GM23248 (cell line): ENCODE measurements at regions not wholly inside any gene's neighbourhood (a gene's known extent, or its start where the extent isn't known, plus 50 kb on each side); places are given as distances from the start of the nearest gene placed in this dataset.

ENCODE experiments used
- DNase-seq: peaks from one replicate; pipeline ENCODE4 v3.0.0-alpha.2; 2015
- H2AFZ ChIP-seq: fragments of 200-600 bp; sonication (generic); 2 replicates; pipeline ENCODE4 v1.6.1; 2016; ENCODE audit warnings: antibody characterized with exemption
- H3F3A ChIP-seq: fragments of 200-600 bp; sonication (generic); 2 replicates; pipeline ENCODE4 v1.6.1; 2016; ENCODE audit warnings: mild to moderate bottlenecking, antibody characterized with exemption, mixed run types; ENCODE audit not compliant: insufficient read depth
- H3K27ac ChIP-seq: fragments of 200-600 bp; sonication (generic); 2 replicates; pipeline ENCODE4 v1.5.1; 2016; ENCODE audit warnings: mild to moderate bottlenecking
- H3K27me3 ChIP-seq: fragments of 200-600 bp; sonication (generic); replicated peaks from 2 replicates; pipeline ENCODE4 v1.6.1; 2016; ENCODE audit warnings: mild to moderate bottlenecking; ENCODE audit not compliant: insufficient read depth
- H3K36me3 ChIP-seq: fragments of 200-600 bp; sonication (generic); 2 replicates; pipeline ENCODE4 v1.6.1; 2016; ENCODE audit warnings: low read depth, mild to moderate bottlenecking
- H3K4me1 ChIP-seq: fragments of 200-600 bp; sonication (generic); 2 replicates; pipeline ENCODE4 v1.6.1; 2016; ENCODE audit warnings: mild to moderate bottlenecking; ENCODE audit not compliant: insufficient read depth
- H3K4me2 ChIP-seq: fragments of 200-600 bp; sonication (generic); one replicate; pipeline ENCODE4 v1.6.1; 2016; ENCODE audit warnings: mild to moderate bottlenecking; ENCODE audit not compliant: unreplicated experiment
- H3K4me3 ChIP-seq: fragments of 200-600 bp; sonication (generic); 2 replicates; pipeline ENCODE4 v1.5.1; 2016; ENCODE audit warnings: mild to moderate bottlenecking
- H3K79me2 ChIP-seq: fragments of 200-600 bp; sonication (generic); 2 replicates; pipeline ENCODE4 v1.6.1; 2016; ENCODE audit warnings: mild to moderate bottlenecking; ENCODE audit not compliant: insufficient read depth
- H3K9ac ChIP-seq: fragments of 200-600 bp; sonication (generic); 2 replicates; pipeline ENCODE4 v1.6.1; 2016; ENCODE audit warnings: mild to moderate bottlenecking
- H3K9me2 ChIP-seq: fragments of 200-600 bp; sonication (generic); 2 replicates; pipeline ENCODE4 v1.6.1; 2016; ENCODE audit warnings: mixed run types, mild to moderate bottlenecking, moderate library complexity; ENCODE audit not compliant: insufficient read depth
- H3K9me3 ChIP-seq: fragments of 200-600 bp; sonication (generic); one replicate; pipeline ENCODE4 v1.6.1; 2017; ENCODE audit warnings: low read depth
- H4K20me1 ChIP-seq: fragments of 200-600 bp; sonication (generic); 2 replicates; pipeline ENCODE4 v1.6.0; 2016; ENCODE audit not compliant: insufficient read depth
- EZH2 ChIP-seq: fragments of 200-600 bp; sonication (generic); IDR thresholded peaks from 2 replicates; pipeline ENCODE4 v1.6.1; 2018; ENCODE audit warnings: antibody characterized with exemption, mild to moderate bottlenecking; ENCODE audit not compliant: insufficient read depth, poor library complexity, severe bottlenecking
- EZH2phosphoT487 ChIP-seq: fragments of 200-600 bp; sonication (generic); IDR thresholded peaks from 2 replicates; pipeline ENCODE4 v1.6.1; 2018; ENCODE audit warnings: antibody characterized with exemption, moderate library complexity, mild to moderate bottlenecking, low read depth; ENCODE audit not compliant: insufficient read depth
- WGBS, 2 experiments: methylation state at CpG; one replicate each; pipeline ENCODE4 v1.1.6; 2015 to 2017; ENCODE audit warnings: low lambda C conversion rate in 2 of 2, low coverage in 1 of 2; ENCODE audit errors: missing lambda C conversion rate in 2 of 2; 5-methylcytosine and 5-hydroxymethylcytosine counted together
- in situ Hi-C: fragments of 300-500 bp; cut with MboI; formaldehyde crosslinking; loops from 2 replicates; pipeline ENCODE4 v1.15.0; 2020

GRCh38 chr13:21882766-21883165, 211.9 kb downstream of the FGF9 start:
- H2AFZ ChIP-seq = no peak overlapping the region
- no peaks in the 10 kb centered on the region for H3K27me3 ChIP-seq
- H3K4me2 ChIP-seq = no peak overlapping the region
- no peak overlapping the region for H3K9ac ChIP-seq
- in situ Hi-C loops = no loop called here
- WGBS, 2 experiments = 50 to 56% methylated on average over 9 of the region's 9 CpGs
- no peaks in the 10 kb centered on the region for H3K79me2 ChIP-seq
- no peak overlapping the region for H3K27ac ChIP-seq
- DNase-seq = no peak
- H3F3A ChIP-seq = no peaks in the 10 kb centered on the region
- H4K20me1 ChIP-seq = no peaks in the 10 kb centered on the region
- H3K9me2 ChIP-seq = no peaks in the 10 kb centered on the region
- H3K36me3 ChIP-seq = no peaks in the 10 kb centered on the region
- H3K4me1 ChIP-seq = no peaks in the 10 kb centered on the region
- TF ChIP-seq EZH2phosphoT487 (no peak), EZH2 (no peak)
- H3K4me3 ChIP-seq = no peak overlapping the region
- no peaks in the 10 kb centered on the region for H3K9me3 ChIP-seq

- no peak overlapping the region for H2AFZ ChIP-seq
- no peak overlapping the region for H3K9ac ChIP-seq
- no peaks in the 10 kb centered on the region for H3K36me3 ChIP-seq
- 0% methylated on average over 1 of the region's 1 CpG for WGBS, 2 experiments
- TF ChIP-seq EZH2 = no peak
- TF ChIP-seq EZH2phosphoT487 = no peak
- H3F3A ChIP-seq = no peaks in the 10 kb centered on the region
- no peaks in the 10 kb centered on the region for H4K20me1 ChIP-seq
- in situ Hi-C loops = no loop called here
- no peaks in the 10 kb centered on the region for H3K27me3 ChIP-seq
- H3K27ac ChIP-seq = no peak overlapping the region
- H3K4me2 ChIP-seq = no peak overlapping the region
- H3K4me3 ChIP-seq = no peak overlapping the region
- no peak for DNase-seq
- H3K4me1 ChIP-seq = no peaks in the 10 kb centered on the region
- no peaks in the 10 kb centered on the region for H3K9me3 ChIP-seq
- no peaks in the 10 kb centered on the region for H3K9me2 ChIP-seq
- no peaks in the 10 kb centered on the region for H3K79me2 ChIP-seq
Measured at GRCh38 chr13:21883713-21884112, 212.8 kb downstream of the FGF9 start.

- Histone ChIP-seq H2AFZ (no peak overlapping the region), H3F3A (no peaks in the 10 kb centered on the region), H3K27ac (no peak overlapping the region), H3K79me2 (no peaks in the 10 kb centered on the region), H3K27me3 (no peaks in the 10 kb centered on the region), H3K4me3 (no peak overlapping the region), H3K9me3 (no peaks in the 10 kb centered on the region), H3K4me2 (no peak overlapping the region), H3K4me1 (no peaks in the 10 kb centered on the region), H3K9me2 (no peaks in the 10 kb centered on the region), H4K20me1 (no peaks in the 10 kb centered on the region), H3K36me3 (no peaks in the 10 kb centered on the region), H3K9ac (no peak overlapping the region)
- 5% methylated on average over 5 of the region's 5 CpGs for WGBS, 2 experiments
- TF ChIP-seq EZH2phosphoT487 = no peak
- no peak for TF ChIP-seq EZH2
- in situ Hi-C loops = no loop called here
- no peak for DNase-seq
Measured at GRCh38 chr13:21884299-21884909, 213.5 kb downstream of the FGF9 start.

GRCh38 chr13:21884965-21885567, 214.2 kb downstream of the FGF9 start:
- no peak for DNase-seq
- Histone ChIP-seq H3K4me1 (no peaks in the 10 kb centered on the region), H3K9me2 (no peaks in the 10 kb centered on the region), H4K20me1 (no peaks in the 10 kb centered on the region), H3K36me3 (no peaks in the 10 kb centered on the region), H3K27me3 (no peaks in the 10 kb centered on the region), H3K4me2 (no peak overlapping the region), H2AFZ (no peak overlapping the region), H3K4me3 (no peak overlapping the region), H3K9ac (no peak overlapping the region), H3K27ac (no peak overlapping the region), H3K9me3 (no peaks in the 10 kb centered on the region), H3K79me2 (no peaks in the 10 kb centered on the region), H3F3A (no peaks in the 10 kb centered on the region)
- WGBS, 2 experiments = 52 to 57% methylated on average over 9 of the region's 9 CpGs
- no peak for TF ChIP-seq EZH2
- TF ChIP-seq EZH2phosphoT487 = no peak
- in situ Hi-C loops = no loop called here

GRCh38 chr13:21885714-21886224, 214.9 kb downstream of the FGF9 start:
- H4K20me1 ChIP-seq = no peaks in the 10 kb centered on the region
- no peaks in the 10 kb centered on the region for H3K9me3 ChIP-seq
- no peak overlapping the region for H3K4me3 ChIP-seq
- no peak overlapping the region for H3K27ac ChIP-seq
- WGBS, 2 experiments = 64 to 72% methylated on average over 12 of the region's 12 CpGs
- H3K79me2 ChIP-seq = no peaks in the 10 kb centered on the region
- no peaks in the 10 kb centered on the region for H3K4me1 ChIP-seq
- no peaks in the 10 kb centered on the region for H3K36me3 ChIP-seq
- H3F3A ChIP-seq = no peaks in the 10 kb centered on the region
- H2AFZ ChIP-seq = no peak overlapping the region
- no peak for TF ChIP-seq EZH2
- no peak for TF ChIP-seq EZH2phosphoT487
- DNase-seq = no peak
- no peak overlapping the region for H3K4me2 ChIP-seq
- in situ Hi-C loops = no loop called here
- no peaks in the 10 kb centered on the region for H3K27me3 ChIP-seq
- H3K9me2 ChIP-seq = no peaks in the 10 kb centered on the region
- H3K9ac ChIP-seq = no peak overlapping the region
